ENCODE measurements at regions not wholly inside any gene's neighbourhood (a gene's known extent, or its start where the extent isn't known, plus 50 kb on each side); places are given as distances from the start of the nearest gene placed in this dataset.

- no peak for DNase-seq
These were observed 203.5 kb upstream of the PLXNC1 start for GRCh38 chr12:93944911-93945310.

- no peak for DNase-seq
These were observed 201.7 kb upstream of the PLXNC1 start for GRCh38 chr12:93946542-93947150.

DNA sequence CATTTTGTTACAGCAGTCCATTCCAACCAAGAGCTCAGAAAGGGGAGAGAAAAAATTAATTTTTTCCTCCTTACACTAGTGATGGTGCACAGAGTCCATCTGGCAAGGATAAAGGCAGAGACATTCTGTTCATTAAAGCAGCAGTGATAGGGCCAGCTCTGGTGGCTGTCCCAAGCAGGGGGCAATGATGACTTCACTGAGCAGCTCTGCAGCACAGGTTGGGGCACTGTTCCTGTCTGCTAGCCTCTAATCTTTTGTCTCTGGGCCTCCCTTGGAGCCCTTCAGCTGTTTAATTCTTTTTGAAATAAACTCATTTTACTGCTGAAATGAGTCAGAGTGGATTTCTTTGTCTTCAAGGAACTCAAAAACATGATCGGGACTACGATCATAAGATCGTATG lies 200.9 kb upstream of the PLXNC1 start:
- no peak for DNase-seq

DNA sequence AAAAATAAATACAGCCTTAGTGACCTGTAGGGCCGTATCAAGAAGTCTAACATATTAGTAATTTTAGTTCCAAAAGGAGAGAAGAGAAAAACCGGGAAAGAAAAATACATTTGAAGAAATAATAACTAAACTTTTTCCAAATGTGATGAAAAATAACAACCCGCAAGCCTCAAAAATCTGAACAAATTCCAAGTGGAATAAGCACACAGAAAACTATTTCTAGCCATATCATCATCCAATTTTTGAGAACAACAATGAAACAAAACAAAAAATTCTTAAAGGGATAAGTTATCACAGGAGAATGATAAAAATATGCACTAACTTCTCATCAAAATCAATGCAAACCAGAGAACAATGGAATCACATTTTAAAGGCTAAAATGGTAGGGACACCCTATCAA lies 198.1 kb upstream of the PLXNC1 start:
- no peak for DNase-seq

- no peak for DNase-seq
These were observed 193.9 kb upstream of the PLXNC1 start for GRCh38 chr12:93954166-93955112.

GRCh38 chr12:93956551-93956950 lies 191.8 kb upstream of the PLXNC1 start:
- DNase-seq = no peak

- DNase-seq = no peak
These were observed 191.2 kb upstream of the PLXNC1 start for GRCh38 chr12:93957168-93957567.

DNA sequence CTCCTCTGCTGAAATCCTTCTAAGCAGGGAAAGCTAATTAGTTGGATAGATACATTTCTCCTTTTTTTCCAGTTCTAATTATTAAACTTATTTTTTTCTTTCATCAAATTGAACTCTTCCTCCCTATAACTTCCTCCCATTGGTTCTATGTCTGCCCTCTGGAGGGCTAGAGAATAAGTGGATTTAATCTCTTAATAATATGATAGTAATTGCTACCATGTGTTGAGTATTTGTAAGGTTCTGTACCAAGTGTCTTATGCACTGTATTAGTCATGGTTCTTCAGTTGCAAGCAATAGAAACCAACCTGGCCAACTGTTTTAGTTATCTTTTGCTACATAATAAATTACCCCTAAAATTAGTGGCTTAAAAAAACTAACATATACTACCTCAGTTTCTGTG lies 190.5 kb upstream of the PLXNC1 start:
- no peak for DNase-seq

DNA sequence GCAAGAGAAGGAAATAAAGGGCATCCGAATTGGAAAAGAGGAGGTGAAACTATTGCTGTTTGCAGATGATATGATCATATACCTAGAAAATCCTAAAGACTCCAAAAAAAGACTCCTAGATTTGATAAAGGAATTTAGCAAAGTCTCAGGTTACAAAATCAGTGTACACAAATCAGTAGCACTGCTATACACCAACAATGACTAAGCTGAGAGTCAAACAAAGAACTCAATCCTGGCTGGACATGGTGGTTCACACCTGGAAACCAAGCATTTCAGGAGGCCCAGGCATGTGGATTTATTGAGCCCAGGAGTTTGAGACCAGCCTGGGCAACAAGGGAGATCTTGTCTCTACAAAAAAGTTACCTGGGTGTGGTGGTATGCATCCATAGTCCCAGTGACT lies 188.7 kb upstream of the PLXNC1 start:
- DNase-seq = no peak

GRCh38 chr12:93960521-93960920 lies 187.9 kb upstream of the PLXNC1 start:
- DNase-seq = no peak

- DNase-seq = no peak
These were observed 186.0 kb upstream of the PLXNC1 start for GRCh38 chr12:93962336-93962735.

DNA sequence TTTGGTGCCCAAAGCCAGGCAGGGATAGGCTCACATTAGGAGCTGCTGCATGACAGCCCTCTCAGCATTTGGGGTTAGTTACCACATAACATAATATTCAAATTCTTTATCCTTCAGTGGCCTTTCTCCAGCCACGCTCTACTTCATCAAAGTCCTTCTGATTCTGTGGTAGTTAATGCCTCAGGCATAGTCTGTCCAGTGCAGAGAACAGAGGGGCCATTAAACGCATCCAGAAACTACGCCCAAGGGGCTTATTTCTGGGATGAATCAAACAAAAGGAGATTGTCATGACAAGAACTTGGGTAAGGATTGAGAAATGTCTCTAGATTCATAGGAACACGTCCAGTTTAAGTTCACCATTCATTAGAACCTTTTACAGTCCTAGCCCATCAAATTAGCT lies 183.4 kb upstream of the PLXNC1 start:
- no peak for DNase-seq

GRCh38 chr12:93966516-93967133 lies 181.8 kb upstream of the PLXNC1 start:
- no peak for DNase-seq

GRCh38 chr12:93967454-93967853 lies 180.9 kb upstream of the PLXNC1 start:
- DNase-seq = no peak

- DNase-seq = no peak
These were observed 179.7 kb upstream of the PLXNC1 start for GRCh38 chr12:93968536-93969285.

- DNase-seq = no peak
These were observed 177.3 kb upstream of the PLXNC1 start for GRCh38 chr12:93970900-93971688.

DNA sequence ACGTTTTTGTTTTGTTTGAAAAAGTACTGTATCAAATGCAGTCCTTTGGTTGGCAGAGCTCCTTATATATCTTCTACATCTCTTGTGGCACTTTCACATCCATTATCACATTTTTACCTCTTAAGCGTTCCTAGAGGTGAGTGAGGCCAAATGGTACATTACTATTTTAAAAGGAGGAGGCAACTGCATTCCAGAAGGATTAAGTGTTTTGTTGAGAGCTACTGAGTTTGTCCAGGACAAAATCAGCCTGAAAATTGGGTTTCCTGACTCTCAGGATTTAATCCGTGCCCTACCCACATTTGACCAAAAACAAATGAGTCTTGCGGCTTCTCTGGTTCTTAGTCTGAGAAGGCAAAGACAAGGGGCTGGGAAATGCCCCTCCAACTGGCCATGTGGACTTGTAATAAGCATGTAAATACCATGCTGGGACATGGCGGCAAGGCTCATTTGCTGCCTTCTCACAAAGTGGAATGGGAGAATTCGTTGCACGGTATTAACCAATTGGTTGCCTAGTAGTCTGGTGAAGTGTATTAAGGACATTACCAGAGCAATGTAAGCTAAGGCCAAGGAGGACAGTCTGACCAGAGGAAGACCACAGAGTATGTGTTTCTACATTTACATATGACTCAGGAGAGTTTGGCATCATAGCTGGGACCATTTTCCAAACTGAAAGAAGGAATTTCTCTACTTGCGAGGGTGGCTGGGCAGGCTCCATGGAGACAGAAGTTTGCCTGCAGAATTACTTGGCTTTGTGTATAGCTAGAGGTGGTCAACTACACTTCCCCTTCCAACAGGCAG lies 175.8 kb upstream of the PLXNC1 start:
- no peak for DNase-seq

DNA sequence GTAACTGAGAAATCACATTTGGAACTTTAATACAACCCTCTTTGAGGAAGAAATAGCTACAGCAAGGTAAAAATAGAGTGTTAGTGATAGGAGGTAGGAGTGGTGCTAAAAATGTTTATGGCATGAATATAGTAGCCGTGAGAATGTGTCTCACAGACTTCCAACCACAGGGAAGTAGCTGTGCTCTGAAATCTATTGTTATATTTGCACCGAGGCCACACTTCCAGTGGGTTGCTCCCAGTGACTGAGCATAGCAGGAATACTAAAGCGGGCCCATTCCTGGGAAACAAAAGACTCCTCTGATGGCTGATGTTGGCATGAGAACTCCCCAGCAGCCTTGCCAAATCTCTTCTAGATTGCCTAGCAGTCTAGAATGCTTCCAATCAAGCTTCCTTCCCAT lies 174.1 kb upstream of the PLXNC1 start:
- DNase-seq = no peak

DNA sequence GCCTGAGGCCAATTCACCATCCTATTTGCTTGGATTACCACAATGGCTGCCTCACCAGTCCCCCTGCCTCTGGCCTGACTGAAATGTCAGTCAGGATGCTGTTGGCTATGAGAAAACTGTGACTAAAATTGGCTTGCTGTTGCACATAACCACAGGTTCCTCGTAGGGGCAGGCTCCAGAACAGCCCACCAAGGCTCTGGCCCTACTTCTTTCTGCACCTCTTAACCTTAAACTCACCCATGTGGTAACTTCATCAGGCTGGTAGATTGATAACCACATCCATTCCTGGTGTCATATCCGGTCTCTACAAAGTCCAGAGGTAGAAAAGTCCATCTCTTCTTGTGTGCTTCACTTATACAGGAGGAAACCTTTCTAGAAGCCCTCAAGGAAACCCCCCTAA lies 172.4 kb upstream of the PLXNC1 start:
- no peak for DNase-seq

- no peak for DNase-seq
These were observed 171.3 kb upstream of the PLXNC1 start for GRCh38 chr12:93977081-93977480.

GRCh38 chr12:93978553-93978952 lies 169.8 kb upstream of the PLXNC1 start:
- no peak for DNase-seq
